H1 (cell line): ENCODE measurements at regions not wholly inside any gene's neighbourhood (a gene's known extent, or its start where the extent isn't known, plus 50 kb on each side); places are given as distances from the start of the nearest gene placed in this dataset.

Experiments
- CTCF ChIA-PET: fragments of 300-600 bp; sonication (Branson Sonifier 250); formaldehyde crosslinking; loops from one replicate; lab custom pipeline; 2021; ENCODE audit not compliant: partially characterized antibody; lab: Charles Lee
- POLR2A ChIA-PET: fragments of 300-600 bp; sonication (Branson Sonifier 250); formaldehyde crosslinking; loops from one replicate; lab custom pipeline; 2021; ENCODE audit warnings: inconsistent platforms; ENCODE audit not compliant: partially characterized antibody; lab: Charles Lee
- DNase-seq, 2 experiments: peaks; one replicate each; pipeline versions ENCODE4 v3.0.0 to v3.0.0-alpha.2; 2010 to 2022; ENCODE audit warnings: low spot score in 2 of 2, low read depth in 1 of 2, mixed read lengths in 1 of 2
- FAIRE-seq: peaks from 2 replicates; lab custom pipeline; 2011; peaks lifted over from hg19 to GRCh38; lab: Jason Lieb, UNC
- H2AFZ ChIP-seq: 2 replicates; pipeline ENCODE4 v1.8.1; 2012; ENCODE audit warnings: low read length, inconsistent platforms
- H2AK5ac ChIP-seq: 2 replicates; pipeline ENCODE4 v1.6.1; 2013; ENCODE audit warnings: low read depth, low read length
- H2BK120ac ChIP-seq: replicated peaks from 2 replicates; pipeline ENCODE3; 2013; ENCODE audit warnings: low read depth, low read length, inconsistent platforms
- H2BK12ac ChIP-seq: 2 replicates; pipeline ENCODE4 v1.6.1; 2013; ENCODE audit warnings: low read depth, low read length
- H2BK15ac ChIP-seq: 2 replicates; pipeline ENCODE4 v1.6.1; 2013; ENCODE audit warnings: low read length
- H2BK20ac ChIP-seq: 2 replicates; pipeline ENCODE4 v1.6.1; 2013; ENCODE audit warnings: low read length
- H2BK5ac ChIP-seq: 2 replicates; pipeline ENCODE4 v1.6.1; 2013; ENCODE audit warnings: low read depth, low read length
- H3K14ac ChIP-seq: 2 replicates; pipeline ENCODE4 v1.6.1; 2013; ENCODE audit warnings: inconsistent platforms; ENCODE audit not compliant: insufficient read length
- H3K18ac ChIP-seq: 2 replicates; pipeline ENCODE4 v1.6.1; 2013; ENCODE audit warnings: low read length; ENCODE audit errors: extremely low read depth
- H3K23ac ChIP-seq: 2 replicates; pipeline ENCODE4 v1.6.1; 2013; ENCODE audit warnings: inconsistent platforms; ENCODE audit not compliant: insufficient read length
- H3K23me2 ChIP-seq: 2 replicates; pipeline ENCODE4 v1.6.1; 2013; ENCODE audit warnings: low read depth, low read length
- H3K27ac ChIP-seq: 2 replicates; pipeline ENCODE4 v1.6.1; 2011; ENCODE audit warnings: low read depth, low read length, inconsistent platforms
- H3K27me3 ChIP-seq, 4 experiments: replicated peaks in 1 of 4; 1 replicate in 1 of 4; 2 replicates in 3 of 4; pipeline versions ENCODE4 v1.6.1 to v1.8.1; 2011 to 2013; ENCODE audit warnings: low read length in 3 of 4, mild to moderate bottlenecking in 3 of 4, inconsistent platforms in 2 of 4, mixed read lengths in 2 of 4, moderate library complexity in 1 of 4; ENCODE audit not compliant: control insufficient read depth in 3 of 4, insufficient read depth in 3 of 4; ENCODE audit errors: extremely low read depth in 1 of 4
- H3K36me3 ChIP-seq, 4 experiments: 2 replicates each; pipeline versions ENCODE4 v1.6.1 to v1.8.1; 2011 to 2013; ENCODE audit warnings: mild to moderate bottlenecking in 4 of 4, low read length in 3 of 4, moderate library complexity in 2 of 4, control low read depth in 1 of 4, inconsistent platforms in 1 of 4; ENCODE audit not compliant: insufficient read depth in 4 of 4, control insufficient read depth in 2 of 4
- H3K4ac ChIP-seq: replicated peaks from 2 replicates; pipeline ENCODE3; 2013; ENCODE audit warnings: low read length, low read depth, mixed read lengths, inconsistent platforms; ENCODE audit not compliant: insufficient read length
- H3K4me1 ChIP-seq, 4 experiments: replicated peaks in 1 of 4; 1 replicate in 1 of 4; 2 replicates in 3 of 4; pipeline versions ENCODE4 v1.6.1 to v1.8.1; 2011 to 2013; ENCODE audit warnings: low read length in 3 of 4, inconsistent platforms in 2 of 4, mixed read lengths in 1 of 4; ENCODE audit not compliant: insufficient read depth in 4 of 4, control insufficient read depth in 3 of 4
- H3K4me2 ChIP-seq, 2 experiments: 2 replicates each; pipeline versions ENCODE4 v1.6.1 to v1.8.1; 2011 to 2013; ENCODE audit warnings: low read depth in 2 of 2, low read length in 2 of 2, control low read depth in 1 of 2, inconsistent platforms in 1 of 2, mild to moderate bottlenecking in 1 of 2; ENCODE audit not compliant: insufficient read depth in 1 of 2
- H3K4me3 ChIP-seq, 4 experiments: fragments of 200-600, 300-600 bp in 1 of 4; sonication (generic), shearing (Covaris generic), sonication (Bioruptor Twin) in 1 of 4; 2 replicates each; pipeline versions ENCODE4 v1.5.1 to v1.8.1; 2011 to 2016; ENCODE audit warnings: low read length in 4 of 4, low read depth in 3 of 4, control low read depth in 2 of 4, inconsistent platforms in 2 of 4, mild to moderate bottlenecking in 2 of 4, mixed read lengths in 1 of 4, moderate library complexity in 1 of 4; ENCODE audit not compliant: insufficient read depth in 2 of 4; ENCODE audit errors: extremely low read depth in 1 of 4
- H3K56ac ChIP-seq: replicated peaks from 2 replicates; pipeline ENCODE3; 2013; ENCODE audit warnings: low read depth, mild to moderate bottlenecking, mixed read lengths, low read length, inconsistent platforms; ENCODE audit not compliant: insufficient read length
- H3K79me1 ChIP-seq: 2 replicates; pipeline ENCODE4 v1.6.1; 2013; ENCODE audit warnings: low read depth, low read length, control low read depth
- H3K79me2 ChIP-seq, 2 experiments: 2 replicates each; pipeline versions ENCODE4 v1.6.1 to v1.8.1; 2012 to 2013; ENCODE audit warnings: low read length in 2 of 2, mild to moderate bottlenecking in 2 of 2, inconsistent platforms in 1 of 2; ENCODE audit not compliant: insufficient read depth in 2 of 2, control insufficient read depth in 1 of 2
- H3K9ac ChIP-seq, 4 experiments: replicated peaks in 1 of 4; 1 replicate in 1 of 4; 2 replicates in 3 of 4; pipeline versions ENCODE4 v1.6.1 to v1.8.1; 2011 to 2013; ENCODE audit warnings: low read depth in 3 of 4, low read length in 3 of 4, control low read depth in 2 of 4, mild to moderate bottlenecking in 2 of 4, moderate library complexity in 2 of 4, inconsistent platforms in 1 of 4; ENCODE audit errors: extremely low read depth in 1 of 4
- H3K9me3 ChIP-seq, 2 experiments: 2 replicates each; pipeline versions ENCODE4 v1.6.1 to v1.8.1; 2012 to 2013; ENCODE audit warnings: mild to moderate bottlenecking in 2 of 2, moderate library complexity in 2 of 2, control low read depth in 1 of 2, inconsistent platforms in 1 of 2, low read depth in 1 of 2, low read length in 1 of 2, mixed read lengths in 1 of 2; ENCODE audit not compliant: insufficient read depth in 2 of 2
- H4K20me1 ChIP-seq, 2 experiments: replicated peaks in 1 of 2; 2 replicates each; pipeline versions ENCODE3 to v1.8.1; 2011 to 2013; ENCODE audit warnings: inconsistent platforms in 2 of 2, low read length in 2 of 2, mild to moderate bottlenecking in 1 of 2; ENCODE audit not compliant: insufficient read depth in 2 of 2, control insufficient read depth in 1 of 2
- H4K5ac ChIP-seq: 2 replicates; pipeline ENCODE4 v1.6.1; 2013; ENCODE audit warnings: low read length, low read depth, mixed read lengths, inconsistent platforms; ENCODE audit not compliant: insufficient read length
- H4K8ac ChIP-seq: 2 replicates; pipeline ENCODE4 v1.8.0; 2013; ENCODE audit warnings: mild to moderate bottlenecking, moderate library complexity, low read length, inconsistent platforms; ENCODE audit not compliant: insufficient read depth; ENCODE audit errors: extremely low read depth
- H4K91ac ChIP-seq: replicated peaks from 2 replicates; pipeline ENCODE3; 2013; ENCODE audit warnings: low read length, mixed read lengths, inconsistent platforms; ENCODE audit not compliant: insufficient read length
- BACH1 ChIP-seq: IDR thresholded peaks from 2 replicates; pipeline ENCODE4 v1.6.1; 2012; ENCODE audit warnings: low read length, improper control_type of control experiment
- EZH2 ChIP-seq: fragments of 200-600 bp; sonication (generic); IDR thresholded peaks from 2 replicates; pipeline ENCODE4 v1.7.1; 2012; ENCODE audit warnings: low read depth, mild to moderate bottlenecking, moderate library complexity, low read length, inconsistent platforms; ENCODE audit not compliant: severe bottlenecking
- FOSL1 ChIP-seq: IDR thresholded peaks from 2 replicates; pipeline ENCODE4 v1.6.1; 2011; ENCODE audit warnings: mild to moderate bottlenecking, low read depth, low read length, moderate library complexity; ENCODE audit not compliant: insufficient read depth
- JUND ChIP-seq: IDR thresholded peaks from 2 replicates; pipeline ENCODE4 v1.6.1; 2011; ENCODE audit warnings: mild to moderate bottlenecking, improper control_type of control experiment, low read length
- POLR2A ChIP-seq, 2 experiments: IDR thresholded peaks; 1 replicate in 1 of 2; 2 replicates in 1 of 2; pipeline ENCODE4 v1.6.1; 2011; ENCODE audit warnings: low read depth in 2 of 2, low read length in 2 of 2, mild to moderate bottlenecking in 2 of 2; ENCODE audit errors: control extremely low read depth in 1 of 2
- RXRA ChIP-seq: IDR thresholded peaks from 2 replicates; pipeline ENCODE4 v1.6.1; 2011; ENCODE audit warnings: low read depth, mild to moderate bottlenecking, low read length, moderate library complexity; ENCODE audit not compliant: insufficient read depth
- TAF1 ChIP-seq: IDR thresholded peaks from 2 replicates; pipeline ENCODE4 v1.6.1; 2011; ENCODE audit warnings: mild to moderate bottlenecking, low read depth, low read length
- TAF7 ChIP-seq: optimal IDR thresholded peaks from 2 replicates; pipeline ENCODE3; 2011; ENCODE audit warnings: low read depth, mild to moderate bottlenecking, inconsistent platforms, low read length, moderate library complexity, borderline replicate concordance
- WGBS, 2 experiments: shearing (Covaris generic) in 1 of 2; methylation state at CpG; one replicate each; pipeline versions ENCODE4 v1.1.6 to v1.1.7; 2013 to 2015; ENCODE audit warnings: low lambda C conversion rate in 2 of 2, mixed read lengths in 2 of 2, inconsistent platforms in 1 of 2, low coverage in 1 of 2, missing lambda C conversion rate in 1 of 2; ENCODE audit not compliant: insufficient replicate concordance in 2 of 2, insufficient coverage in 1 of 2, insufficient read length in 1 of 2; ENCODE audit errors: extremely low coverage in 1 of 2, missing lambda C conversion rate in 1 of 2; 5-methylcytosine and 5-hydroxymethylcytosine counted together
- TF ChIP-seq, protein P1 (sequence below): IDR thresholded peaks from 2 replicates; pipeline ENCODE4 v1.6.1; 2012; ENCODE audit warnings: inconsistent platforms

- Histone ChIP-seq H3K27ac (no peak overlapping the region), H4K5ac (no peak overlapping the region), H4K20me1 (no peaks in the 10 kb centered on the region), H3K4me3 (no peak overlapping the region), H3K9ac (no peak overlapping the region), H4K8ac (no peak overlapping the region), H3K18ac (no peak overlapping the region), H3K4ac (no peak overlapping the region), H3K9me3 (no peaks in the 10 kb centered on the region), H3K79me1 (no peaks in the 10 kb centered on the region), H2BK15ac (no peak overlapping the region), H3K14ac (no peak overlapping the region), H2AK5ac (no peak overlapping the region), H3K4me1 (no peaks in the 10 kb centered on the region), H2BK120ac (no peak overlapping the region), H2BK5ac (no peak overlapping the region), H3K23me2 (no peaks in the 10 kb centered on the region), H2BK12ac (no peak overlapping the region), H3K4me2 (no peak overlapping the region), H3K27me3 (no peaks in the 10 kb centered on the region), H3K56ac (no peak overlapping the region), H3K36me3 (no peaks in the 10 kb centered on the region), H3K23ac (no peak overlapping the region), H2AFZ (no peak overlapping the region; the same call in 1 of the 2 replicates), H4K91ac (no peak overlapping the region), H2BK20ac (no peak overlapping the region), H3K79me2 (no peaks in the 10 kb centered on the region)
- DNase-seq = no peak
- ChIA-PET CTCF (interaction anchor here (0.6 kb wide), 1 partner anchor 414 kb away, joined by 3 read pairs; no protein-coding TSS in a partner anchor), POLR2A (no interaction called here)
- TF ChIP-seq, protein P1, sequence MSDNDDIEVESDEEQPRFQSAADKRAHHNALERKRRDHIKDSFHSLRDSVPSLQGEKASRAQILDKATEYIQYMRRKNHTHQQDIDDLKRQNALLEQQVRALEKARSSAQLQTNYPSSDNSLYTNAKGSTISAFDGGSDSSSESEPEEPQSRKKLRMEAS = no peak
- TF ChIP-seq RXRA (no peak), EZH2 (no peak), BACH1 (no peak), POLR2A (IDR thresholded peaks at IDR 0.05; ENCODE audit: control extremely low read depth in 1 of 2, low read depth in 2 of 2, low read length in 2 of 2) (no peak), TAF7 (no peak), JUND (no peak), TAF1 (no peak), FOSL1 (no peak)
- 78% methylated on average over 4 of the region's 4 CpGs; no CpG with 5 or more reads in 1 of the 2 experiments for WGBS, 2 experiments
- no peak for FAIRE-seq
Measured at GRCh38 chr21:28705616-28706015, 287.1 kb downstream of the LTN1 start.
